KMS-11 (cell line): ENCODE measurements at regions not wholly inside any gene's neighbourhood (a gene's known extent, or its start where the extent isn't known, plus 50 kb on each side); places are given as distances from the start of the nearest gene placed in this dataset.

Experiments used
- H2AFZ ChIP-seq: fragments of 200-600 bp; sonication (generic); 2 replicates; pipeline ENCODE4 v1.6.1; 2016; ENCODE audit warnings: antibody characterized with exemption, mixed run types, low read depth
- H3K27ac ChIP-seq: fragments of 200-600 bp; sonication (generic); 2 replicates; pipeline ENCODE4 v1.6.1; 2016; ENCODE audit warnings: mild to moderate bottlenecking, mixed run types
- H3K27me3 ChIP-seq: fragments of 200-600 bp; sonication (generic); 2 replicates; pipeline ENCODE4 v1.6.1; 2017; ENCODE audit warnings: mild to moderate bottlenecking, low read depth, mixed run types, moderate library complexity; ENCODE audit not compliant: insufficient read depth
- H3K36me3 ChIP-seq: fragments of 200-600 bp; sonication (generic); 2 replicates; pipeline ENCODE4 v1.6.1; 2017; ENCODE audit warnings: mild to moderate bottlenecking, mixed run types; ENCODE audit not compliant: insufficient read depth
- H3K4me1 ChIP-seq: fragments of 200-600 bp; sonication (generic); 2 replicates; pipeline ENCODE4 v1.6.1; 2016; ENCODE audit warnings: mild to moderate bottlenecking, low read depth, mixed run types; ENCODE audit not compliant: poor library complexity, severe bottlenecking
- H3K4me2 ChIP-seq: fragments of 200-600 bp; sonication (generic); 2 replicates; pipeline ENCODE4 v1.7.0; 2016; ENCODE audit warnings: mild to moderate bottlenecking, mixed run types
- H3K4me3 ChIP-seq: fragments of 200-600 bp; sonication (generic); IDR thresholded peaks from 2 replicates; pipeline ENCODE4 v1.6.1; 2017; ENCODE audit warnings: low read depth, low read length, mixed read lengths; ENCODE audit not compliant: insufficient read depth
- H3K79me2 ChIP-seq: fragments of 200-600 bp; sonication (generic); 2 replicates; pipeline ENCODE4 v1.6.1; 2016; ENCODE audit warnings: low read depth, mixed run types; ENCODE audit not compliant: insufficient read depth
- H3K9ac ChIP-seq: fragments of 200-600 bp; sonication (generic); 2 replicates; pipeline ENCODE4 v1.6.1; 2016; ENCODE audit warnings: mild to moderate bottlenecking, mixed run types
- H4K20me1 ChIP-seq: fragments of 200-600 bp; sonication (generic); 2 replicates; pipeline ENCODE4 v1.6.1; 2016; ENCODE audit warnings: mild to moderate bottlenecking, mixed run types; ENCODE audit not compliant: insufficient read depth
- CTCF ChIP-seq: fragments of 200-600 bp; sonication (generic); conservative IDR thresholded peaks from 2 replicates; pipeline ENCODE4 v1.6.1; 2017; ENCODE audit warnings: low read depth, mild to moderate bottlenecking, antibody characterized with exemption, low read length, moderate library complexity, mixed read lengths

- Histone ChIP-seq H3K36me3 (no peaks in the 10 kb centered on the region), H3K4me2 (no peak overlapping the region), H3K27ac (no peak overlapping the region), H3K9ac (no peak overlapping the region), H4K20me1 (no peaks in the 10 kb centered on the region), H3K79me2 (no peaks in the 10 kb centered on the region), H2AFZ (no peak overlapping the region), H3K4me3 (no peak overlapping the region), H3K27me3 (no peaks in the 10 kb centered on the region), H3K4me1 (no peaks in the 10 kb centered on the region)
- TF ChIP-seq CTCF: no peak
These were observed 90.7 kb downstream of the ZNF281 start for GRCh38 chr1:200319148-200319547.

- Histone ChIP-seq H3K79me2 (no peaks in the 10 kb centered on the region), H4K20me1 (no peaks in the 10 kb centered on the region), H3K4me2 (no peak overlapping the region), H3K9ac (no peak overlapping the region), H3K4me3 (no peak overlapping the region), H3K27ac (no peak overlapping the region), H3K36me3 (no peaks in the 10 kb centered on the region), H3K4me1 (no peaks in the 10 kb centered on the region), H3K27me3 (no peaks in the 10 kb centered on the region), H2AFZ (no peak overlapping the region)
- no peak for TF ChIP-seq CTCF
These were observed 92.6 kb downstream of the ZNF281 start for GRCh38 chr1:200317236-200317635.

DNA sequence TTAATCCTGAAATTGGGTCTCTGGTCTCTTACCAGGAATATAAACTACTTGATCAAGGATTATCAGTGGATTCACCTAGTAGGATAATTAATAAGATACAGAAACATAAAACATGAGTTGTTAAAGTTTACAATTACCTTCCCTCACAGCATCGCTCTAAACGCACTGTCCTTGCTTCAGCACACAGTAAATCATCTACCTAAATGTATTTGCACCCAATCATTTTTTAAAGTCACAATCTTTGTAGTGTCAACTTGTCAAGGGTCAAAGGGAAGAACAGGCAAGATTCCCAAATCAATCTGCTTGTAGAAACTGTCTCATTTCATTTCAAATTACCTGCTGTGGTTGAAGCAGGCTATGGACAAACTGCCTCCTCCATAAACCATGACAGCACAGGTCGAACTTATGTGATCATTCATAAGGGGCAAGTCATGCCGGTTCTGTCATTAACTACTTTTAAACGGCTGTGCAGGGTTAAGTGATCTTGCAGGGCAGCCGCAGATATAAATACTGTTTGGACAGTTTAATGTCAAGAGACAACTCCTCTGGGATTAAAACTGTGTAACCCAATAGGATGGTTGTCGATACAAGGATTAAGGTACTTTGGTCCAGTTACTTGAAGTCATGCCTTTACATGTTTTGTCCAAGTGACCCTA, 93.6 kb downstream of the ZNF281 start:
- no peaks in the 10 kb centered on the region for H3K36me3 ChIP-seq
- H2AFZ ChIP-seq: no peak overlapping the region
- H3K4me3 ChIP-seq: no peak overlapping the region
- no peaks in the 10 kb centered on the region for H4K20me1 ChIP-seq
- H3K79me2 ChIP-seq: no peaks in the 10 kb centered on the region
- no peak overlapping the region for H3K4me2 ChIP-seq
- no peaks in the 10 kb centered on the region for H3K27me3 ChIP-seq
- no peak for TF ChIP-seq CTCF
- H3K4me1 ChIP-seq: no peaks in the 10 kb centered on the region
- H3K9ac ChIP-seq: no peak overlapping the region
- no peak overlapping the region for H3K27ac ChIP-seq

DNA sequence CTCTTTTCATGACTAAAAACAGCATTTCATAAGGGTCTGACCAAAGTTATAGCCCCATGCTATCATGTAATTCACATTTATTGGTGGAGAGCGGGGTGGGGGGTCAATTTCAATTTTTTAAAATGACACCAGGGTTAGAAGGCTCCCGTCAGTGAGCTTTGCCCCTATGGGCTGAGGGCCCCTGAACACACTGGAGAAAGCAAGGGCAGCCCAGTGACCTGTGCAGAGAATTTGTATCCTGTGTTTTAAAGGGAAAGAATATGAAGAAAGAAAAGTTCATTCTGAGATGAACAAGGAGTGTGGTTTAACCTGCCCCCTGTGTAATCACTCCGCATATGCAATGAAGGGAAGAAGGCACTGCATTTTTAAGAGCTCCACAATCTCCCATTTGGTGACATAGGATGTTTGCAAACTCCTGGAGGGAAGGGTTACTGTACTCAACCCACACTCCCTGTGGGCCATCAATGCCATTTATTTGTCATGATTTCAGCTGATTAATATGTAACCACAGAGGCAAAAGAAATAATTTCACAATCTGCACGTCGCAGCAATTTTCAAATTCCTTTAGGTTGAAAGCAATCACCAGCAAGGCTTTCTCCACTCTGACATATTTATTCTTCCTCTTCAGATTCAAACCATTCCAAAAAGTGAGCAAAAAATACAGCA, 95.6 kb downstream of the ZNF281 start:
- Histone ChIP-seq H3K9ac (no peak overlapping the region), H3K27me3 (no peaks in the 10 kb centered on the region), H3K4me2 (no peak overlapping the region), H3K4me1 (no peaks in the 10 kb centered on the region), H3K79me2 (no peaks in the 10 kb centered on the region), H3K4me3 (no peak overlapping the region), H4K20me1 (no peaks in the 10 kb centered on the region), H3K27ac (no peak overlapping the region), H3K36me3 (no peaks in the 10 kb centered on the region), H2AFZ (no peak overlapping the region)
- no peak for TF ChIP-seq CTCF
